Hematopoietic multipotent progenitor cell treated with erythropoietin and hydrocortisone succinate and interleukin-3 and kit ligand, for 15 days (in vitro differentiated cells): ENCODE measurements at regions not wholly inside any gene's neighbourhood (a gene's known extent, or its start where the extent isn't known, plus 50 kb on each side); places are given as distances from the start of the nearest gene placed in this dataset.
"Not testable (repeated sequence)": the region's sequence is repeated elsewhere in the genome, so short reads cannot be mapped to it uniquely, and the experiment has no call there.

Experiments used
- DNase-seq: peaks from one replicate; pipeline ENCODE4 v3.0.0-alpha.2; 2015; ENCODE audit warnings: low spot score

GRCh38 chr11:92168936-92169335, 55.7 kb upstream of the FAT3 start:
- no peak for DNase-seq

- no peak for DNase-seq
Observed at GRCh38 chr11:92167571-92167970, 57.0 kb upstream of the FAT3 start.

DNA sequence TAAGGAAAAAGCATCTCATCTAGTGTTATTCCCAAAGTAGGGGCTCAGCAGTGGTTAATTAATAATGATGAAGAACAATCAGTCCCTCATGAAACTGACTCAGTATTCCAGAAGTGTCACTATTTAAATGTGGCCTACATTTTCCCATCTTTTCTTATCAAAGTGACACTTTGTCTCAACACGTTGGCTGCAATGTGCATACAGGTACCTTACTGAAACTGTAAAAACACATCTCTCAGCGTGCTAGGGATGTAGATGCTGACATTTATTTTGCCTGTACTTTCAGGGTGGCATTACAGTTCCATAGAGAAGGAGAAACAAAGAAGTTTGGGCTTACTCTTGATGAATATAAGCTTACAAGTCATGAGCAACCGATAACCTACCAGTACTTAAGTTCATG, 58.3 kb upstream of the FAT3 start:
- no peak for DNase-seq

DNA sequence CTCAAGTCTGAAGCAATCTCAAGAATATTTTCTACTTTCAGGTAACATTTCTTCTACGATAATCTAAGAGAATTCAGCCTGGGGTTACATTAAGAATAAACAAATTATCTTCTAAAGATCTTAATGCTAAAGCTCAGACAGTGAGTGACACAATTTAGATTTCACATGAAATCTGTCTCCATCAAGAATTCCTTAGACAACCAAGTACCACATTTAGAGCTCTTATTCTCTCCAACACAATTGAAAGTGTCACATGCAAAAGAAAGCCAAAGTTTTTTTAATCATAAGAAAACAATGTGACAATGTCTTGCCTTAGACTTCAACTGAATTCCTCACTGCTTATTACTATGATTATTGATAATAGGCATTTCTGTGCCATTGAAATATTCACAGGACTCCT, 60.7 kb upstream of the FAT3 start:
- no peak for DNase-seq

GRCh38 chr11:92162776-92163175, 61.8 kb upstream of the FAT3 start:
- no peak for DNase-seq

GRCh38 chr11:92159931-92160330, 64.7 kb upstream of the FAT3 start:
- DNase-seq = no peak

- DNase-seq = not testable (repeated sequence)
Observed at GRCh38 chr11:92157390-92157789, 67.2 kb upstream of the FAT3 start.

GRCh38 chr11:92154611-92155010, 70.0 kb upstream of the FAT3 start:
- no peak for DNase-seq

GRCh38 chr11:92154110-92154509, 70.5 kb upstream of the FAT3 start:
- no peak for DNase-seq

DNA sequence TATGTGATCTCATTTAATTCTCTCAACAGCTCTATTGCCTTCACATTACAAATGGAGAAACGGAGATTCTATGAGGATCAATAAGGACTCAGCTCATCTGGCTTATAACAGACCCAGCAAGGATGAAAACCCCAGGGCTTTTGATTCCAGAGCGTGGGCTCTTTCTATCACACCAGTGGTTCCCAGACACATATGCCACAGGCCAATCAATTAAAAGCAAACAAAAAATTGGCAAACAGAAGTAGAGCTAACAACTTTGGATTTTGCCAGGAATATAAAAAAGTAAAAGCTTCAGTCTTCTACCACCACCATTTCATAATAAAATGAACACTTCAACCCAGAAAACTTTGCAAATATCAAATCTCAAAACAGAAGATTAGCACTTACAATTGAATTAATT, 71.1 kb upstream of the FAT3 start:
- DNase-seq = no peak

- DNase-seq = no peak
Observed at GRCh38 chr11:92152245-92152644, 72.4 kb upstream of the FAT3 start.

DNA sequence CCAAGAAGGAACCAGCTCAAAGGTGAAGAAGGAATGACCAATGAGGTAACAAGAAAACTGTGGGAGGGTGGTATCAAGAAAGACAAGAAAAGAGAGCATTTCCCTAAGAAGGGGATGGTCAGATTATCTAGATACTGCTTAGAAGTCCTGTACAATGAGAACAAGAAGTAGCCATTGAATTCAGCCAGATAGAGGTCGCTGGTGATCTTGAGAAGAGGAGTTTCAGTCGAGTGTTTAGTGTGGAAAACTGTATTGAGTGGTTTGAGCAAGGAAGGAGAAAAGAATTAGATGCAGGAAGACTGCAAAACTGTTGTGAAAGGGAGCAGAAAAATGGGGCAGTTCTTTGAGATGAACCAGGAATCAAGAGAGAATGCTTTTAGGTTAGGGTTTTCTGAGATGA, 74.6 kb upstream of the FAT3 start:
- no peak for DNase-seq

- DNase-seq = no peak
Observed at GRCh38 chr11:92141725-92142124, 82.9 kb upstream of the FAT3 start.

- no peak for DNase-seq
Observed at GRCh38 chr11:92141159-92141558, 83.5 kb upstream of the FAT3 start.

- DNase-seq = no peak
Observed at GRCh38 chr11:92140021-92140420, 84.6 kb upstream of the FAT3 start.

DNA sequence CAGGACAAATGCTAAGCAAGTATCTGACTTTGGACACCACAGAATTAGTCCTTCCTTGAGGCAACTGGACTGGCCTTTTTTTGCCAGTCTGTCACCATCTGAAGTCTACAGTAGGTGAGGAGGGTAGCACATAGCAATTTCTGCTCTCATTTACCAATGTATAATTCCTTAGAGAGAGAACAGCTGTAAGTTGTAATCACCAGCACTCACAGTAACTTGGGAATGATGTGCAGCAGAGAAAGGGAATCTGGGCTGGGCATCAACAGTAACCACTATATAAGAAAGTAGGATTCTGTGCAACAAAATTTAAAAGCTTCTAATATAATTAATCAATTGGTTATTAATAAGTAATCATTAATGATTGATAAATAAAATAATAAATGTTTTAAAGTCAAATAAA, 86.3 kb upstream of the FAT3 start:
- no peak for DNase-seq

GRCh38 chr11:92137747-92138146, 86.9 kb upstream of the FAT3 start:
- no peak for DNase-seq

DNA sequence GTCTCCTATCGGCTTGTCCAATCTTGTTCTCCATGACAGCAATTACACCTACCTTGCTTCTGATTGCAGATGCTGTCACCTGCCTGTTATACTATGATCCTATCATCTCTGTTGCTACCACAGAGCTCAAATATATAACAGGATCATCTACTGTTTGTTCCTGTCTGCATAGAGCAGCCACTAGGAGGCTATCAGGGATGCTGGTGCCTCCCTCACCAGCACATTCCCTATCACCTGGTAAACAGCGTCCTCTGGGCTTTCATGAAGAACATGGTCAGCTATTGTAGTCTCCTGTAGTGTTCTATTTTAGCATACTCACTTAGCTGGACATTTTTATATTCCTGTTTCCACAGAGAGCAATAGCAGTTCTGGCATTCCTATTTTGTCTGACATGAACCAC, 87.8 kb upstream of the FAT3 start:
- DNase-seq = no peak

- DNase-seq = no peak
Observed at GRCh38 chr11:92131289-92131865, 93.2 kb upstream of the FAT3 start.

- no peak for DNase-seq
Observed at GRCh38 chr11:92130421-92130831, 94.2 kb upstream of the FAT3 start.

DNA sequence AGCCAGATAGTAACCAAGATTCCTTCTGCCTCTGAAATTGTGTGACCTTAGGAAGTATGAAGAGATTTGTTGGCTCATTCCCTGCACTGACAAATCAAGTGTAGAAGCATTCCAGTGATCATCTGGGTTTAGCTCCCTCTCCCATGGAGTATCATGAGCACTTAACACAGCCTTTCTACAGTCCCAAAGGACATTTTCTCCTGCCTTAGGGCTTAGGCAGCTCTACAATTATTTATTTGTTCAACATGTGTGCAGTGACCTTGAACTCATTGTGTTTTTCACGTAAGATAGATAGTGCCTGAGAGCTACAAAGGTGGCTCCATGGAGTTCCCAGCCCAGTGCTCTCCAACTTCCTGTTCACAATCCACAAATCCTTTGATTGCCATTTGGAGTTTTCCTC, 94.8 kb upstream of the FAT3 start:
- DNase-seq = no peak

GRCh38 chr11:92128026-92128425, 96.6 kb upstream of the FAT3 start:
- DNase-seq = no peak

DNA sequence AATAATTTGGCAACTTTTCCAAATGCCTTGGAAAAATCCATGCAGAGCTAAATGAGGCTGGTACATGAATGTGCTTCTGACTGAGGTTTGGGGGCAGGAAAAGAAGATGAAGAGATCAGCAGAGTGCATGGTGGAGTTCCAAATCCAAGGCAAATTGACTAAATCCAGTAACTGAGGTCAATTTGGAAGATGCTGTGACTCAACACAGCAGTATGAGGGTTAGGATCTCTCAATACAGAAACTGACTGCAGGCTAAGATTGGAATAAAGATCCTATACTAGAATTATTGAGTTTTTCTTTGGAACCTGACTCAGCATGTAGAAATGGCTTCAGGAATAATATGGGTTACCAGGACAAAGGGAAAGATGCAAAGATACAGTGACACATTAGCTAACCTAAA, 99.3 kb upstream of the FAT3 start:
- no peak for DNase-seq

DNA sequence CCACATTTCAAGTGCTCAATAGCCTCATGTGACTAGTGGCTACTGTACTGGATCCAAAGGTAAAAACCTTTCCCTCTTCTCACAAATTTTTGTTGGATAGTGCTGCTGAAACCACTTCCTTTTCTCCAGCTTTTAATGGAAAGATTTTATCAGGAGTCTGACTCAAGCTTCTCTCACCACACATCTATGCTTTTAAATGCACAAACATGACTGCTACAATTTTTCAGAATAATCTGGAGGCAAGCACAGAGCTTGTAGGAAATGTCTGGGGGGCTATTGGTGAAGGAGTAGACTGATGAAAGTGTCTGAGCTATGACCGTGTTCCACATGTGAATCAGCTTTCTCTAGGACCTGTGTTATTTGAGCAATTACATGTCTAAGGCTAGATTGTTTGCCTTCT, 101.1 kb upstream of the FAT3 start:
- no peak for DNase-seq

GRCh38 chr11:92122561-92122960, 102.1 kb upstream of the FAT3 start:
- no peak for DNase-seq
